NCI-H748 (cell line): ENCODE measurements at regions not wholly inside any gene's neighbourhood (a gene's known extent, or its start where the extent isn't known, plus 50 kb on each side); places are given as distances from the start of the nearest gene placed in this dataset.

Experiments
- DNase-seq: peaks from one replicate; lab custom pipeline; 2025; ENCODE audit not compliant: unreplicated experiment; lab: John Stamatoyannopoulos, UW

- DNase-seq = no peak
Observed at GRCh38 chr11:15579287-15580001, 464.7 kb downstream of the INSC start.

DNA sequence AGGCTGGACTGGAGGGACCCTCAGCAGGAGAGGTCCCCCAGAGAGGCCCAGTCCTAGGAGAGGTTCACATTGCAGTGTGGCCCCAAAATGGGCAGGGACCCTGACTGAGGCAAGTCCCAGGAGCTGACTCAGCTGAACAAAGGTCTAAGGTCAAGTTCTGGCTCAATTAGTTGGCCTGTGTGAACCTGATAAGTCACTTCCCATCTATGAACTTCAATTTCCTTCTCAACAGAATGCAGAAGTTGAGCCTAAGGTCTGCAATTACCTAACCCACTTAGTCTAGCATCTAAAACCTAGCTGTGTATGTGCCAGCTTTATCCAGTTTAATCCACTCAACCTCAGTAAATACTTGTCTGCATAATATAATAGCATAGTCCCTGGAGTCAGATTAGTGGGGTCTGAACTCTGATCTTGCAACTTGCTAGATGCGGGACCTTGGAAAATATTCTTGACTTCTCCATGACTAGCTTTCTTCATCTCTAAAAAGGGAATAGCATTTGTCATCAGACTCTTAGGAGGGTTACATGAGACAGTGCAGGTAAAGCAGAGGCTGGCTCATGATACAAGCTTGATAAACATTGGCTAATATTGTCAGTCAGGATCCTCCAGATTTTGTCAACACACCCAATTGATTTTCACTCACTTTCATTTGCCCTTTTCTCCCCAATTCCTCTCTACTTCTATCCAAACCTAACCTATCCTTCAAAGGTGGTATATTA is 465.5 kb downstream of the INSC start:
- DNase-seq = no peak

GRCh38 chr11:15580775-15581095 is 466.0 kb downstream of the INSC start:
- no peak for DNase-seq

GRCh38 chr11:15584158-15584557 is 469.4 kb downstream of the INSC start:
- DNase-seq = peak; percentile 37

GRCh38 chr11:15585602-15586331 is 471.0 kb downstream of the INSC start:
- DNase-seq = no peak

DNA sequence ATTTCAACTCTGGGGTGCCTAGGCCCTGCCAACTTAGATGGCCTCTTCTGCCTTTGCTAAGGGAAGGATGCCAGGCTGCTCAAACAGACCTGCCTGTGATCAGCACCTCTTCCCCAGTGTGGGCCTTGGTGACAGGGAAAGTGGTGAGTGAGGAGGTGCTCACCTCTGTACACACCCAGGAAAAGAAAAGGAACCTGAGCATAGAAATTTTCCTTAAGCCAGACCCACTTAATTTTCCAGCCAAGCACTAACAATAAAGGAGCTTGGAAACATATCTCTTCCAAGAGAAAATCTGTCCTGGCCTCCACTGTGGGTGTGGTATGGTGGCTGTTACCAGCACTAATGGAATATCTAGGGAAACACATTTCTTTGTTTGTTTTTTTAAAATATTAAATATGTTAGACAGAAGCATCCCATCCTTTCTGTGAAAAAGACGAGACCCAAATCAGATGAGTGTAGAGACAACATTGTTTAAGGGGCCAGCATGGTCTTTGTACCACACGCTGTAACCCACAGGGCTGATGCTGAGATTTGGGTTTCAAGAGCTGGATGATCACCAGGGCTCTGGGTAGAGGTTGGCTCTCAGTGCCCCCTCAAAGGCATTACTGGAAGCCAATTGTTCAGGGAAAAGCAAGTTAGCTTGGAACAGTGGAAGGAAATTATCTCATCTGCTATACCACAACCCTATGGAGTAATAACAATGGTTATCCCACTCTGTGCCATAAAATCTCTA is 472.2 kb downstream of the INSC start:
- no peak for DNase-seq

GRCh38 chr11:15589070-15589626 is 474.4 kb downstream of the INSC start:
- DNase-seq = no peak

DNA sequence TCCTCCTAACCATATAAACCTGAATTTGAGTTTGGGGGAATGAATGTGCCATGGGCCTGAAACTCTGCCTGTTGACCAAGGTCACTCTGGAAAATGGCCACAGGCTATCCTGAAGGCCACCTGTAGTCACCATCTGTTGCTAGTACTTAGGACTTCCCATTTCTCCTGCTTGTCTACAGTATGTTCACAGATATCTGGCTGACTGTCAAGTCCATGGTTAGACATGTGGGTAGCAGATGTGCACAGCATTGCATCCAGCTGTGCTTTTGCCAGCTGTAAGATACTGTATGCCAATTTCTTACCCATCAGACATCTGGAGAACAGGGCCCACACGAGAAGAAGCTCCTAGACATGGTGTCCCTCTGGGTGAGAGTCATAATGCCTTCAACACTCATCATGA is 475.4 kb downstream of the INSC start:
- DNase-seq = no peak

GRCh38 chr11:15591112-15591537 is 476.4 kb downstream of the INSC start:
- DNase-seq = no peak

- no peak for DNase-seq
Observed at GRCh38 chr11:15594607-15595006, 479.9 kb downstream of the INSC start.

GRCh38 chr11:15599376-15599775 is 484.7 kb downstream of the INSC start:
- DNase-seq = no peak

DNA sequence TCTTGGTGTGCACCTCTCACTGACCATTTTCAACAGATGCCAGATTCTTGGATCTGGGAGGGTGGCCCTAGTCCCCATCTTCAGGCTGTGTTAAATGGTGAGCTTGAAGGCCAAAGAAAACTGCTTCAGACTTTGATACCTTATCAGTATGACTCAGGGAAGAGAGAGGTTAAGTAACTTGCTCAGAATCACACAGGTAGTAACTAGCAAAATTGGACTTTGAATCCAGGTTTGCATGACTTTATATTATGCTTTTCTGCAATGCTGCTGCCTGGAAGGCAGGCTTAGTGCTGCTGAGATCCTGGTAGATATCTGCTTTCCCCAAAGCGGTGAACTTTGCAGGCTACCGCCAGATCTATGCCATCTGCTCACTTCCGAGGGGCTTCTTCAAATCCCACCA is 487.3 kb downstream of the INSC start:
- DNase-seq = no peak

DNA sequence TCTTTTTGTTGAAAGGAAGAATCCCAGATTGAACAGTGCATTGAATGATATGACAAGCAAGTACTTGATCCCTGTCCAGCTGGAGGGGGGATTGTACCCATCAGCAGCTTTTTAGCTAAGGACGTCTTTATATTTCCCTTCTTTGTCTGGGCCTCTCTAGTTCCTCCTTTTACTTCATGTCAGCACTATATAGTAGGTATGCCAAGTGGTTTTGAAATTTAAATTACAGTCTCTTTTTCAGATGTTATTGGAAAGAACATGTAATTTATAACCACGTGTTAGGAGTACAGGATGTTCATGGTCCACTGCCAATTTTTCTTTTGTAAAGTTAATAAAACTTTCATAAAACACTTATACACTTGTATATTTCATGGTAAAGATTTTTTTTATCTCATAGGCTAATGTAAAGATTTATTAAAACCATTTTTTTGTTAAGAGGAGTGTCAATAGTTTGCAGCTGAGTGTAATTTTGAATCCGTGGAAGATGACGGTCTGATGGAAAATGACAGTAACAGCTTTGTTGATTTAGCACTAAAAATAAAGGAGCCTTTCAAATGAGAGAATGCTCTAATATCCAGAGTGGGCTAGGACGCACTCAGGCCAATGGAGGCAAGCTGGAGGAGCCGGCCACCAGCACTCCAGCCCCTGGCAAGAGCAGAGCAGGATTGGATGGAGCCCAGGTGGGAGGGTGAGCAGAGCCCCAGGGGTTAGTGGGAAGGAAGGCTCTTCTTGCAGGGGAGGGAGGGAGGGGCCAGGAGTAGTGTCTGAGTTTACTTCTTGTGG is 488.3 kb downstream of the INSC start:
- DNase-seq = peak; percentile 71

DNA sequence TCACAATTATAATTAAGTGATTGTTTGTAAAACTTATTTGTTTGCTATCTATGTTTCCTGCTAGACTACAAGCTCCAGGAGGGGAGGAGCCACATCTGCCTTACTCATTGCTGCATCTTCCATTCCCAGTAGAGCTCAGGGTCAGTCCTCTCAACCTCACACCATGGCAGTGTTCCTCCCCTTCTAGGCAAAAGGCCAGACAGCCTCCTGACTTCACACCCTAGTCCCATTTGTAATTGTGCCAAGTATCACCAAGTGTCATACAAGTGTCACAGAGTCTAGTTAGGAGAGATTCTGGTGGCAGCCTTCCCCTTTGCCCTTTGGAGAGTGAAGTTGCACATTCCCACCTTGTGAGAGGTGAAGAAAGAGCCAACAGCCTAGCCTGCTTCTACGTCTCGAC is 490.4 kb downstream of the INSC start:
- DNase-seq = no peak

GRCh38 chr11:15607361-15608036 is 492.8 kb downstream of the INSC start:
- DNase-seq = no peak

DNA sequence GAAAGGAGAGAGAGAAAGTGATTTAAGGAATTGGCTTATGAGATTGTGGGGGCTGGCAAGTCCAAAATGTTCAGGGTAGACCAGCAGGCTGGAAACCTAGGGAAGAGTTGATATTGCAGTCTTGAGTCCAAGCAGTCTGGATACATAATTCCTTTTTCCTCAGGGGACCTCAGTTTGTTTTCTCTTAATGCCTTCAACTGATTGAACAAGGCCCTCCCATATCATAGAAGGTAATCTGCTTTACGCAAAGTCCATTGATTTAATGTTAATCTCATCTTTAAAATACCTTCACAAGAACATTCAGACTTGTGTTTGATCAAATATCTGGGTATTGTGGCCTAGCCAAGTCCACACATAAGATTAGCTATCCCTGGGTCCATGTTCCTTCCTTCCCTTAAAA is 494.7 kb downstream of the INSC start:
- no peak for DNase-seq

GRCh38 chr11:15610881-15611280 is 496.2 kb downstream of the INSC start:
- DNase-seq = no peak

DNA sequence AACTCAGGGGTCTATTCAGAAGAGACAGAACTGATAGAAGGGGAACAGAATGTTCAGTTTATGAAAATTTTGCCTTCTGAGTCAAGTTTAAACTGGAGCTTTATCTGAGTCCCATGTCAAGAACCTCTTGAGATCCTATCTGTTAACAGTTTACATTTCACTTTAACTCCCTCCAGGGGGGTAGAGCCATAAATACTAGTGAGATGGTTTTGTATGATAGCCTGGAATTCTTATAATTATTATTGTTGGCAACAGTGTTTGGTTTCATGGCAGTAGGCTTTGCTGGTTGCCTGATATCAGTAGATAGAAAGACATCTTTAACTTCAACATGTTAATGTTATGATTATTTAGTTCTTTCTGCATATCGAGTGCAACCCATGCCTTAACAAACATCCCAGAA is 498.5 kb downstream of the INSC start:
- no peak for DNase-seq

DNA sequence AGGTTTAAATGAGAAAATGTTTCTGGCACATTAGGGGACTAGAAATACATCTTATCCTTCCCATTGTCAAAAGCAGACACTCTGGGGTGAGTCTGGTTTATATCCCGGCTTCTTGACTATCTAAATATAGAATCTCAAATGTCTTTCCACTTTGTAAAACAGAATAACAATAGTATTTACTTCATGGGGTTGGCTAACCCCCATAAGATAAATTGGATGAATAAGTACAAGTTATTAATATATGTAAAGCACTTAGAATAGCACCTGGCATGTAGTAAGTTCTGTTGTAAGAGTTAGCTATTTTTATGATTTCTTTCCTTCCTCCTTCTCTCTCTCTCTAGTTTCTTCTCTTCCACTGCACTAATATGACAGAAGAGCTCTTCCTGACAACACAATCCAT is 499.1 kb downstream of the INSC start:
- DNase-seq = no peak
